G401 (cell line): ENCODE measurements at regions not wholly inside any gene's neighbourhood (a gene's known extent, or its start where the extent isn't known, plus 50 kb on each side); places are given as distances from the start of the nearest gene placed in this dataset.

ENCODE experiments used
- DNase-seq: peaks from one replicate; pipeline ENCODE4 v3.0.0-alpha.2; 2015; ENCODE audit warnings: low spot score
- in situ Hi-C: cut with HindIII; loops from 2 replicates; pipeline ENCODE4 v1.10.0; 2016; ENCODE audit warnings: low sequenced_read_pairs, mixed read lengths

GRCh38 chr5:96093890-96094381, 132.3 kb upstream of the ELL2 start:
- no peak for DNase-seq
- in situ Hi-C loops: no loop called here

GRCh38 chr5:96093340-96093739, 131.7 kb upstream of the ELL2 start:
- no peak for DNase-seq
- in situ Hi-C loops: no loop called here

- in situ Hi-C loops: no loop called here
- no peak for DNase-seq
Measured at GRCh38 chr5:96091874-96092273, 130.2 kb upstream of the ELL2 start.

GRCh38 chr5:96090215-96090614, 128.6 kb upstream of the ELL2 start:
- DNase-seq: no peak
- in situ Hi-C loops: no loop called here

GRCh38 chr5:96088706-96089498, 127.3 kb upstream of the ELL2 start:
- no peak for DNase-seq
- in situ Hi-C loops: no loop called here

DNA sequence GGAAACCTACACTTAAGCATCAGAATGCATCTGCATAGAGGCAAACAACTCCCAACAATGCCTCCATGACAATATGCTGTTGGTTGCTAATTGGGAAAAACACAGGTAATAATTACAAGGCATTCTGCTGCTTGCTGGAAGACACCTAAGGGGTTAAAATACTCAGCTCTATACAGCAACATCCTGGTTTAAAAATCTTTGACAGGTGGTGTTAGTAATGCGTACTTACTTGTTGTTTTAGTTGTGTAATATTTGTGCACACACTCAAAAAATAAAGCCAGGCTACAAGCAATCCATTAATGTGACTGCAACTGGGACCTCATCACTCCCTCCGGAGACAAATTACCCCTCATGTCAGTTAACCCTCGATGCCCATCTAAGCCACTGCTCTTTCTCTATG, 126.3 kb upstream of the ELL2 start:
- in situ Hi-C loops: no loop called here
- no peak for DNase-seq

DNA sequence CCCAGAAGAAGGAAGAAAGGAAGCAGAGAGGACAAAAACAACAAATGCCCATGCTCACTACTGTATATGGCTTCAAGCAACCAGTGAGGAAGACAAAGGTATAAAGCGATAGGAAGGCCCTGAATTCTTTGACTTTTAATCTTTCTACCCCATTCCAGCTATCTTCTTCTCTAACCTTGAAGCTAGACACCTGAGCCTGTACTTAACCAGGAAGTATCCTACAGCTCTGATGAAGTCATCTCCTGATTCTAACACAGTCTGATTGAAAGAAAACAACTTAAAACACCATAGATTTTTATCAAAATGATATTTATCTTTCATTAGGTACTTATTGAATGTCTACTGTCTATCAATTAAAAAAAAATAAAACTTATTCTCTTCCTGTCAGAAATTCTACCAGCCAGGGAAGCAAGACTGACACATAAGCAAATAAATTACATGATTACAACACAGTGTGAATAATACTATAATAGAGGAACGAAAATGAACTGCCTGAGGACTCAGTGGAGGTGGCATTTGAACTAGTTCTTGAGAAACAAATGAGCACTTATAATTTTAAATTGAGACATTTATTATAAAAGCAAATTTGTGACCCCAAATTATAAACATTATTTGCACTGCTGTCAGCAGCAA, 123.3 kb upstream of the ELL2 start:
- in situ Hi-C loops: no loop called here
- no peak for DNase-seq

DNA sequence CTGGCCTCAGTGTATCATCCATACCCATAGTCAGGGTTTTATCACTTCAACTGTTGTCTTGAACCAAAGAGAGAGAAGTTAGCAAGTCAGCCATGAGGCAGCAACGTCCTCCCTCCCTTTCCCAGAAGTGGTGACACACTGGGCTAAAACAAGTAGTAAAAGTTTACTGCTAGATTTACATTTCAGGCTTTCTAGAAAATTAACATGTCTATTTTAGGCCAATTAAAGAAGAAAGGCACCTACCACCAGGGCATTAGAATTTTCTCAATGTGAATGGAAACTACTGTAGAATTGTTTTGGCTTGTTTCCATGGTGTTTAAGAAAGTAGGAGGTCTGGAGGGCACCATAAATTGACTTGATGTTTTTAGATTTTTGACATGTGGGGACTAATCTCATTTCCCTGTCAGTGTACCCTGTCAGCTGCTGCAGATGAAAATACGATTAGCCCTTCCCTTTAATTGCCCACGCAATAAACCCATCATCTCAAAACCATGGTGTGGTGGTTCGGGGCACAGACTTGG, 121.8 kb upstream of the ELL2 start:
- DNase-seq: no peak
- in situ Hi-C loops: no loop called here

DNA sequence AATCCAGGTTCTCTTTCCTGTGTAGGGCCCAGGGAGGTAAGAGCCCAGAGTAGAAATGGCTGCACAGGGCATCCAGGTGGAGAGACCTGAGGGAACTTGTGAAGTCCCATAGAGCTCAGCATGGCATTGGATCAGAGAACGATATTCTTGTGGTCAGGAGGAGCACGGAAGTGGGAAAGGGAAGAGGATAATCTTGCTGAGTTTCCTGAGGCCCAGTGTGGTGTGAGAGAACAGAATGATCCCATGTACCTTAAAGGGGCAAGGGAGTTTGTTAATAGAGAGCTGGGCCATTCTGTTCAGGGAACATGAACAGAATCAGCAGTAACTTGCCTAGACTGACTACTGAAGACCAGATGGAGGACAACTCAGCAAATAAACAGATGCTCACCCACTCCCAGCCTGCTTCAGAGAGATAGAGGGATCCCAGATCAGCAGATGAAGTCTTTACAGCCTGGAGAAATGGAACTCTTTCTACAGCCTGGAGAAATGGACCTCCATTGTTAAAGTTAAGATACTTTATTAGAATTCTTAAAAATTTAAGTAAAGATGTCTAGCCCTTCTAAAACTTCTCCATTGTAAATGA, 119.7 kb upstream of the ELL2 start:
- in situ Hi-C loops: no loop called here
- no peak for DNase-seq

- in situ Hi-C loops: no loop called here
- no peak for DNase-seq
Measured at GRCh38 chr5:96080557-96080956, 118.9 kb upstream of the ELL2 start.

- DNase-seq: no peak
- in situ Hi-C loops: no loop called here
Measured at GRCh38 chr5:96079962-96080361, 118.3 kb upstream of the ELL2 start.

- in situ Hi-C loops: no loop called here
Measured at GRCh38 chr5:96079075-96079474, 117.4 kb upstream of the ELL2 start.

GRCh38 chr5:96076451-96076850, 114.8 kb upstream of the ELL2 start:
- DNase-seq: no peak
- in situ Hi-C loops: no loop called here

More at GRCh38 chr5:96079075-96079474, 117.4 kb upstream of the ELL2 start:
- no peak for DNase-seq

- DNase-seq: no peak
- in situ Hi-C loops: no loop called here
Measured at GRCh38 chr5:96075579-96076289, 114.1 kb upstream of the ELL2 start.

- DNase-seq: no peak
- in situ Hi-C loops: no loop called here
Measured at GRCh38 chr5:96074870-96075269, 113.2 kb upstream of the ELL2 start.

- in situ Hi-C loops: no loop called here
- DNase-seq: no peak
Measured at GRCh38 chr5:96074460-96074859, 112.8 kb upstream of the ELL2 start.

DNA sequence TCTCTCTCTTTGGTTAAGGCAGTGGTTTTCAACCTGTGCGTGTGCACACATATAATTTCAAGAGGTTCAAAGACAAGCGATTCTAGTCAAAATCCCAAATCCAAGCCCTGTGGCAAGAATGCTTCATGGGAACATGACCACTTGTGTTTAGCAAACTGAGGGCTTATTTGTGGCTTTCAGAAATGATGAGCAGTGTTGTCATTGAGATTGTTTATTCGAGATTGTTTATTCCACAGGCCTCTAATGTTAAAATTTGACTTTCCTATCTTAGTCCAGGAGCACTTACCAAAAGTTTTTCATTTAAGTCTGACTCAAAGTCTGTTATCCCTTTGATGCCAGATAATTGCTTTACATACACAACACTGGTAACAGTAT, 111.1 kb upstream of the ELL2 start:
- in situ Hi-C loops: no loop called here
- no peak for DNase-seq

DNA sequence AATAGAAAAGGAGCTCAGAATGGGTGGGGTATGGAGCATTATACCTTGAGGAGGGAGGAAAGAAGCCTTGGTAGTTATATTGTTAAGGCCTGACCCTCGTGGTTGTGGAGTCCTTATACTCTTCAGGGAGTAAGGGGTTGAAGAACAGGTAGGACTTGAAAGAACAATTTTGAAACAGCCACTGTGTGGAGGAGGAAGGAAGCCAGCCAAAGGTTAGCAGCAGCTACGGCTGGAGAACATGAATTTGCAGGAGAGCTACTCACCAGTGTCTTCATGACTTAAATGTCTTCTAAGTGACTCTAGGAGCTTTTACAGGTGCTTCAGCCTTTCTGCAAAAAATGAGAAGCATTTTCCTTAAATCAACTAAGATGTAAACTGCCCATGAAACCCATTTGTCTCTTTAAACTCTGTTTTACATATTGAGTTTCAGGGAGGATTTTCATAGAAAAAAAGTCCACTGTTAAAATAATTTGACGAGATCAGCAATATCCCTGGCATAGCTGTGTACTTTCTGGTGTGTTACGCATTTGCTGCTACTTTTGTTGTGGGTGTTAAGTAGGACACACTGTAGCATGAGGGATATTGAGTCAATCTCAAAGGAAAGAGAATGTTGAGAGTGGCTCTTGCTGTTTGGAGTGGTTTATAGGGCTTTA, 110.6 kb upstream of the ELL2 start:
- in situ Hi-C loops: no loop called here
- no peak for DNase-seq

GRCh38 chr5:96070622-96071225, 109.1 kb upstream of the ELL2 start:
- in situ Hi-C loops: no loop called here
- DNase-seq: no peak
